DOHH2 (cell line): ENCODE measurements at regions not wholly inside any gene's neighbourhood (a gene's known extent, or its start where the extent isn't known, plus 50 kb on each side); places are given as distances from the start of the nearest gene placed in this dataset.

ENCODE experiments used
- CTCF ChIP-seq: fragments of 200-600 bp; sonication (generic); IDR thresholded peaks from one replicate; pipeline ENCODE4 v1.5.1; 2014; ENCODE audit warnings: antibody characterized with exemption, mild to moderate bottlenecking, low read depth, low read length; ENCODE audit not compliant: poor library complexity, severe bottlenecking
- EZH2phosphoT487 ChIP-seq: fragments of 200-600 bp; sonication (generic); IDR thresholded peaks from 2 replicates; pipeline ENCODE4 v1.6.1; 2017; ENCODE audit warnings: borderline replicate concordance, mild to moderate bottlenecking, antibody characterized with exemption, low read length, moderate library complexity, mixed read lengths

- TF ChIP-seq CTCF (no peak), EZH2phosphoT487 (no peak)
Measured at GRCh38 chrX:46258356-46258755, 286.9 kb downstream of the ZNF674 start.
